HG02885 (cell line): ENCODE measurements at regions not wholly inside any gene's neighbourhood (a gene's known extent, or its start where the extent isn't known, plus 50 kb on each side); places are given as distances from the start of the nearest gene placed in this dataset.

Experiments used
- ATAC-seq: cut with Tn5 transposase; IDR thresholded peaks from one replicate; pipeline ENCODE4 v1.9.1; 2021; ENCODE audit warnings: mild to moderate bottlenecking; ENCODE audit not compliant: unreplicated experiment, poor library complexity

DNA sequence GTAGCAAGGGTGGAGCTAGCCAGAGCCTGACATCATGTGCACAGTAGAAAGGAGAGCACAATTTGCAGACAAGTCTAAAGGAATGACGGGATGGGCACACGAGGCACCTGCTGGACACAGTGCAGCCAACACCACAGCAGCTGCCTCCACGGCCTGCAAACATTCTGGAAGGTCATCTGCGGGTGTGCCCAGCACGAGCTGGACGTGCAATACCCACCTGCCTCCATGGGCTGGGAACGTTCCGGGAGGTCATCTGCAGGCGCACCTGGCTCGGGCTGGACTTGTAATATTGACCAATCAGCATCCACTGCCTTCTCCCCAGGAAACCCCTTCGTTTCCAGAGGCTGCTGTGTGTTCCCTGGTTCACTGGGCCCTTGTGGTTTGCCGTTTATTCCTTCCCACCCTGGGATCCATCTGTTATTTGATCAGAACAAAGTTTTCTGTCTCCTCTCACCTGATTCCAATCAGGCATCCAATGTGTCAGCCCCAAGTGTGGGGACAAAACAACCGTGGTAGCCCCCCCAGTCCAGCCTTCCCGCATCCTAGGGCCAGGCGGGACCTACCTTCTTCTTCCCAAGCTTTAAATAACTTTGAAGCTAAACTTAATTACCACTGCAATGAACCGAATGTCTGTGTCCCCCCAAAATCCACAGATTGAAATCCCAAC lies 243.4 kb upstream of the PPP2R2D start:
- ATAC-seq = no peak

DNA sequence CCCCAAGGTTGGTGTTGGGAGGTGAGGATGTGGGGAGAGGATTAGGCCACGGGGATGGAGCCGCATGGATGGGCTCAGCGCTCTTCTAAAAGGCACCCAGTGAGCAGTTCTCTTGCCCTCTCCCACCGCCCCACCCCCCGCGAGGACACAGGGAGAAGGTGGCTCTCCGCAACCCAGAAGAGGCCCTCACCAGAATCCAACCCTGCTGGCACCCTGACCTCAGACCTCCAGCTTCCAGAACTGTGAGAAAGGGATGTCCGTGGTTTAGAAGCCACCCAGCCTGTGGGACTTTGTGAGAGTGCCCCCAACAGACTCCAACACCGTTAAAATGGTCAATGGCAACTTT lies 242.8 kb upstream of the PPP2R2D start:
- ATAC-seq = no peak

- ATAC-seq = no peak
Observed at GRCh38 chr10:131658476-131659110, 242.2 kb upstream of the PPP2R2D start.

DNA sequence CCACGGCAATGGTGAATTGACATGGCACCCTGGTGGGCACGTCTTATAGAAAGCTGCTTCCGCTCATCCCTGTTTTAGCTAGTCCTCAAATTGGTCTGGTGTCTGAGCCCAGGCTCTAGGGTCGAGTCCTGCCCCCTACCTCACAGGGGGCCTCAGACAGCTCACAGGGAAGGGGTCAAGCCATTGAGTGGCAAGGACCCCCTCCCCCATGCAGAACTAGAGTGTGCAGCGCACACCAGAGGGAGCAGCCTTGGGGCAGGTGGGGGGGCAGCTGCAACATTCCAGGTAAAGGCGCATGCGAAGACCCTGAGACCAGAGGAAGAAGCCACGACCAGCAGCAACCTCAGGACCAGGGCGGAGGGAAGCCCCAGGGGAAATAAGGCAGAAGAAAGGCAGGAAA lies 240.4 kb upstream of the PPP2R2D start:
- ATAC-seq = no peak

DNA sequence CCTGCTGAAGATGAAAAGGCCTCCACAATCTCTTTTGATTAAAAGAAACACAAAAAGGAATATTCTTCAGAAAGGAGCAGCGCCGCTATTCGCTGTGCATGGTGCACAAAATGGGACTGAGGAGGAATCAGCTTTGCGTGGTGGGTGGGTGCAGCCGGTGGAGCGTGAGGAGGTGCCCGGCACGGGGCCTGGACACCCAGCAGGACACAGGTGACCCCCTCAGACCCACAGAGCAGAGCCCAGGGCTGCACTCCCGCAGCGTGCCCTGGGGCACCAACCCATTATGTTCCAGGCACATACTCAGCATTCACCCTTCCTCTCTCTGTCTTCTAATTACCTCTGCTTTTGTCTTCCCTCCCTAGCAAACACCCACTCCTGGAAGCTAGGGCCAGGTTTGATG lies 238.0 kb upstream of the PPP2R2D start:
- no peak for ATAC-seq

GRCh38 chr10:131663351-131663750 lies 237.5 kb upstream of the PPP2R2D start:
- no peak for ATAC-seq

- ATAC-seq = no peak
Observed at GRCh38 chr10:131666091-131666490, 234.7 kb upstream of the PPP2R2D start.

- no peak for ATAC-seq
Observed at GRCh38 chr10:131667047-131667446, 233.8 kb upstream of the PPP2R2D start.

GRCh38 chr10:131667561-131667960 lies 233.2 kb upstream of the PPP2R2D start:
- no peak for ATAC-seq

DNA sequence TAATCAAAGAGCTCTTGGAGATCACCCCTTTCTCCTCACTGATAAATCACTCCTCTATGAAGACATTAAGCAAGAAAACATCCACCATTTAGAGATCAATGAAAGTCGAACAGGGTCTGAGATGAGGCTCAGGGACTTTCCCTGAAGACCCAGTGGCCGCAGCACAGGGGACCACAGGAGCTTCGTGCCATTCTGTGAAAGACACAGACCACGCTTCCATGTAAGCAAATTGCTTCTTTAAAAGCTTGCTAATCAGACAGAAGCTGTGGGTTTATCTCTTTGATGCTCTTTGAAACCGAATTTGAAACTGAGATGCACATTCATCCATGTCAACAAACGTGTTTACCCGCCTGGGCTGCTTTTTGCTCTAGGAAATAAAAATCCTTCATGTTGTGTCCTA lies 231.9 kb upstream of the PPP2R2D start:
- ATAC-seq = peak; percentile 82

DNA sequence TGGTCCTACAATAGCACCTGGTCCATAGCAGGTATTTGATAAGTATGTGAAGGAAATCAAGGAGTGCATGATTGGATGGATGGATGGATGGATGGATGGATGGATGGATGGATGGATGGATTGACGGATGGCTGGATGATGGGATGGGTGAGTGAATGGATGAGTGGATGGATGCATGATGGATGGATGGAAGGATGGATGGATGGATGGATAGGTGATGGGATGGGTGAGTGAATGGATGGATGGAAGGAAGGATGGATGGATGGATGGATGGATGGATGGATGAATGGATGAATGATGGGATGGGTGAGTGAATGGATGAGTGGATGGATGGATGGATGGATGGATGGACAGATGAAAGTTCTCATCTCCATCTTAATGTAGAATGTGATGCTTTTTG lies 231.0 kb upstream of the PPP2R2D start:
- no peak for ATAC-seq

DNA sequence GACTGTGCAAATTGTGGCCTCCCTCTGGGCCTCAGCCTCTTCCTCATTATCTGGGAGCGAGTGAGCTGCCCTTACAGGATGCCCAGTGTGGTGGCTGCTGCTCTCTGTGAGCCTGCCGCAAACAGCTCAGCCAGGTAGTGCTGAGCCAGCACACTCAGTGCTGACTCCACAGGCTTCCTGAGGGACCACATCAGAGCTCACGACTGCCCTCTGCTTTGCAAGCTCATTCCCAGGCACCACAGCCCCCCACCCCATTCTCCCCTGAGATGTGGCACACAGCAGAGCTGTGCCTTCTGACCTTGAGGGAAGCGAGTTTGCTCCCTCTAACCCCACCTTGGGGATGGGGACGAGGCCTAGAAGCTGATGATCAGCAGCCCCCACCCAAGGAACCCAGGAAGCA lies 230.5 kb upstream of the PPP2R2D start:
- no peak for ATAC-seq

DNA sequence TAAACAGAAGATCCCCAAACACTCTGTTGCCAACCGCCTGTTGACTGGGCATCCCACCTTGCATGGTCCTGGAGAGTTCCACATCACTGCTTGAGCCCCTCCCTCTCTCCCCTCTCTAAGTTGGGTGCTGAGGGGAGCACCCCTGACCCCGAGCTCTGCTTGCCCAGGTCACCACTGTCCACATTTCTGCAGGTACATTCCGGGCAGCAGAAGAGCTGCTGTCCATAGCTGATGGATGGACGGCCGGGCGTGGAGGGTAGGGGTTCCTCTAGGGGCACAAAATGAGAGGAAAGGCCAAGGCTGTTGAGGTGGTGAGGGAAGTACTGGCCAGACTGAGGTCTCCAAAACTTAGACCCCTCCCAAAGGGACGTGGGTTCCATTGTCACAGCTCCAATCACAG lies 227.4 kb upstream of the PPP2R2D start:
- no peak for ATAC-seq

DNA sequence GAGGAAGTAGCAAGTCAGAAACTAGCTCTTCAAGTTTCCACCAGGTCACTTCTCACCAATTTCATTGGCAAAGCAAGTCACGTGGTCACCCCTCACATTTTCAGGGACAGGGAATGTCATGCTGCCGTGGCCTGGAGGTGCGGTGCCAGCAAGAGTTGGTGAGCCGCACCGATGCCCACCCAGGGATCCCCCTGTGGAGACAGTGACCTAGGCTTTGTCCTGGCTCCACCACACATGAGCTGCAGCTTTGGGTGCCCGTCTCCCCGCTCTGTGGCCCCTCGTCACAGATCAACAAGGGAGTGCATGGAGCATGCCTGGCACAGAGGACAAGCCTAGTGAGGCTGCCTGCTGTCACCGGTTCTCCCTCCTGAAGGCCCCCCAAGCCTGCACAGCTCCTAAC lies 226.7 kb upstream of the PPP2R2D start:
- ATAC-seq = no peak

DNA sequence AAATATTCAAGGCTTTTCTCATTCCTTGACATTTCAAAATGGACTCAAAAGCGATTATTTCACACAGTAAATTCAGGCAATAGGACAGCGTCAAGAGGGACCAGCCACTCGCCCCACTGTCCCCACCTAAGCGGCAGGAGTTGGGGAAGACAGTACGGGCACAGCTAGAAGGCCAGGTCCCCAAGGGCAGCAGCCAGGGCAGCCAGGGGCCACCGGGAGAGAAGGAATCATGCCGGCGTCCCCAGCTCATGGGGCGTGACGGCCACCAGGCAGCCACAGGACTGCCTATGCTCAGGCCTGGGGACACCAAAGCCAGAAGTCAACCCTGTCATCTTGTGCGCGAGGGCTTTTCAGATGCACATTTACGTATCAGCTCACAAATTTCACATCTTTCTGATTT lies 225.7 kb upstream of the PPP2R2D start:
- ATAC-seq = no peak

- no peak for ATAC-seq
Observed at GRCh38 chr10:131676046-131676799, 224.6 kb upstream of the PPP2R2D start.

DNA sequence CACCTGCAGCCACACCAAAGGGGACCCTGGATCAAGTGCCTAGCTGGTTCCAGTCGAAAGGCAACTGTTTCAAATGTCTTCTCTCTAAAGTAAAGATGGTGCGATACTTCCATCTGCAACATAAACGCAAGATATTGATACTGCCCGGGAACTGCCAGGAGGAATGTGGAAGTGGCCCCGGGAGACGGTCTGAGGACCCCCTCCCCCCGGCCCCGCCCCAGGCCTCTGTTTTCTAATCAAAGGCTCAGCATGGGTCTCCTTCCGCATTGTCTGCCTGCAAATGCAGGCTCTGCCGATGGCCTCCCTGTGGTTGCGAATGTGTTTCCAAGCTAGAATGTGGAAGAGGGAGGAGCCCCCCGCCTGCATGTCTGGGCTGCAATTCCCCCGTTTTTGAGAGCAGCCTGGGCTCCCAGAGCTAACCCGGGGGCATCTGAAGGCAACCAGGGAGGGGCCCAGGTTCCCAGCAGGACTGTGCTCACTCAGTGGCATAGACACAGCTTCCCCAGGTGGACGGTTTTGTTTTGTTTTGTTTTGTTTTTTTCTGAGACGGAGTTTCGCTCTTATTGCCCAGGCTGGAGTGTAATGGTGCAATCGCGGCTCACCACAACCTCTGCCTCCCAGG lies 223.9 kb upstream of the PPP2R2D start:
- no peak for ATAC-seq

- no peak for ATAC-seq
Observed at GRCh38 chr10:131677671-131678070, 223.1 kb upstream of the PPP2R2D start.

DNA sequence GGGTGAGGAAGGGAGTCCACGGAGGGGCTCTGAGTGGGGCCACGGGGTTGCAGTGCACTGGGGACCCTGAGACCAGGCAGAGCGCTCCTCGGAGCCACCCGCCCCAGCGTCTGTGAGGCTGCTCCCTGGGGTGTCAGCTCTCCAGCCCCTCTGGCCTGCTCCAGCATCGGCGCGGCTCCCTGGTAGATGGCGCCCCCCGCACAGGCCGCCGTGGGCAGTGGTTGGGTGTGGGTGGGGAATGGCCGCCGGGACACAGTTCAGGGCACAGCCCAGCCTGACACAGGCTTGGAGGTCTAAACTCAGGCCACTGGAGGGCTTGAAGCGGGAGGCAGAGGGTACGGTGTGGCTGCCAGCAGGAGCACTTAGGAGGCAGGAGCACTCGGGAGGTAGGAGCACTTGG lies 222.6 kb upstream of the PPP2R2D start:
- no peak for ATAC-seq

DNA sequence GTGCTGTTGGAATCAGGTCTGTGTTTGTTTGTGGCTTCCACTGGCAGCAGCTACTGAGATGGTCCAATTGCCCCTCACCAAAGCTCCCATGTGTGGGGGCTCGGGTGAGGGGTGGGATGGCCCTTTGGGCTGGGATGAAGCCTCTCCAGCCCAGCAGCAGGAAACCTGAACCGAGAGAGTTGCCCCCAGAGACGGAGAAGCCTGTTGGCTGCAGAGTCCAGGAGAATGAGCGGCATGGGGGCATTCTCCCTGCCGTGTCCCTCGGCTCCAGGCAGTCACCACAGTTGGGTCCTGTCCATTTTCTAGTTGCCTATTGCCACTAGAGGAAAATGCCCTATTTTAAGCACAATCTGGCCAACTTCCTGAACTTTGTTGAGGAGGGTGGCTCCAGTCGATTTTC lies 222.2 kb upstream of the PPP2R2D start:
- no peak for ATAC-seq

GRCh38 chr10:131679926-131680325 lies 220.9 kb upstream of the PPP2R2D start:
- no peak for ATAC-seq
